Type B pancreatic cell (in vitro differentiated cells): ENCODE measurements at regions not wholly inside any gene's neighbourhood (a gene's known extent, or its start where the extent isn't known, plus 50 kb on each side); places are given as distances from the start of the nearest gene placed in this dataset.
"Not testable (repeated sequence)": the region's sequence is repeated elsewhere in the genome, so short reads cannot be mapped to it uniquely, and the experiment has no call there.

Source experiments
- DNase-seq: peaks from one replicate; pipeline ENCODE4 v3.0.0; 2021; ENCODE audit warnings: mixed read lengths; ENCODE audit not compliant: unreplicated experiment; ENCODE audit errors: extremely low spot score
- H3K27ac Mint-ChIP-seq: 2 replicates; pipeline ENCODE4 v1.8.0; 2021; ENCODE audit warnings: mild to moderate bottlenecking, mixed read lengths
- H3K27me3 Mint-ChIP-seq: 2 replicates; pipeline ENCODE4 v1.8.0; 2021; ENCODE audit warnings: mixed read lengths
- H3K36me3 Mint-ChIP-seq: 2 replicates; pipeline ENCODE4 v1.8.0; 2021; ENCODE audit warnings: mixed read lengths
- H3K4me1 Mint-ChIP-seq: one replicate; pipeline ENCODE4 v1.8.0; 2021; ENCODE audit warnings: mixed read lengths; ENCODE audit not compliant: unreplicated experiment
- H3K4me3 Mint-ChIP-seq: 2 replicates; pipeline ENCODE4 v1.8.0; 2021; ENCODE audit warnings: mild to moderate bottlenecking, mixed read lengths
- H3K9me3 Mint-ChIP-seq: 2 replicates; pipeline ENCODE4 v1.8.0; 2021; ENCODE audit warnings: mixed read lengths
- TF ChIP-seq, protein P1 (sequence below): fragments of 200-600 bp; sonication (generic); conservative IDR thresholded peaks from 2 replicates; pipeline ENCODE4 v1.5.0; 2021; ENCODE audit warnings: antibody characterized with exemption, mild to moderate bottlenecking

DNA sequence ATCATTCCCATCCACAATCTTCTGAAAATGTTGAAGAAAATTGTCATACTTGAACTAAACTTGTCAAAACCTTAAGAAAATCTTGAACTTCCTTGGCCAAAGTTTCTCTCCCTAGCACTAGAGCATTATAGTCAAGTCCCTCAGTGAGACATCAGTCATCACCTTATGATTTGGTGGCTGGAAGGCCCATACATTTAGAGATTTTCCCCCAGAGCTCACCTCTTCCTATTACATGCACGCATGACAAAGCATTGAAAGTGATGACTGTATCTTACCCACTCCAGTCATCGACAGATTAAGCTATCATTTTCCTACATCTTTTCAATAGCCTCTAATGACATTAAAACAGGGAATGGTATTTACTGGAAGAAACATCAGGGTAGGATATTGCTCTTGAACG lies 948.8 kb downstream of the TMEM121 start:
- DNase-seq, H3K36me3 Mint-ChIP-seq, H3K4me1 Mint-ChIP-seq, H3K27ac Mint-ChIP-seq, H3K9me3 Mint-ChIP-seq, H3K4me3 Mint-ChIP-seq, H3K27me3 Mint-ChIP-seq: not testable (repeated sequence)

DNA sequence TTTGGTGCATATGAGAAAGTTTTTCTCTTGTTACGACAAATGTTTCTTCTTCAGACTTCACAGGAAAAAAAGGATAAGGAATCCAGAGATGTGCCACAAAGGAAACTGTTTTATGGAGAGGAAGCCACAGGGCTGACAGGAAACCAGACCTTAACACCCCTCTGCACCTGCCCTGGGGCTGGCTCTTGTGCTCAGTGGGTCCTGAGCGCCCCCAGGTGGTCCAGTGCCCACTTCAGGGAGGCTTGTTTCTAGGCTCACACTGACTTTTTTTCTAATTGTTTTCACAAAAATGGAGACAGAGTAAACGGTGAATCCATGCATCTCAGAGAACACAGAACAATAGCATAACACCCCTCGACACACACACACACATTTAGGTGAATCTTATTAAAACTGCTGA lies 951.2 kb downstream of the TMEM121 start:
- not testable (repeated sequence) for H3K4me3 Mint-ChIP-seq, H3K9me3 Mint-ChIP-seq, H3K4me1 Mint-ChIP-seq, H3K27me3 Mint-ChIP-seq, H3K27ac Mint-ChIP-seq, DNase-seq, H3K36me3 Mint-ChIP-seq

DNA sequence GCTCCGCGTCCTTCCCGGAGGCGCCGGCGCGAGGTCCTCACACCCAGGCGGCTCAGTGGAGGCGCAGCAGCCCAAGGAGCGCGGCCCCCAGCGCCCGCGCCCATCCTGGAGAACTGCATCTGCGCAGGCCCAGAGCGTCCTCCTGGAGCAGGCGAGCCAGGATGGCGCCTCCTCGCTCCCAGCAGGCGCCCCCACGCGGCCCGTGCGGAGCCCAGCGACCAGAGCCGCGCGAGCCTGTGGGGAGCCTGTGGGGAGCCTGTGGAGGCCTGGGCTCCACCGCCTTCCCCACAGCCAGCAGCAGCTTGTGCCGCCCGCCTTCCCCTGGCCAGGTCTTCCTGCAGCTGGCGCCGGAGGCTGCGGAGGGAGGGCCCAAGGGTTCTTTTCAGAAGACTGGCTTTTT lies 953.9 kb downstream of the TMEM121 start:
- H3K27me3 Mint-ChIP-seq, H3K36me3 Mint-ChIP-seq, H3K4me3 Mint-ChIP-seq, H3K9me3 Mint-ChIP-seq, DNase-seq, H3K4me1 Mint-ChIP-seq, H3K27ac Mint-ChIP-seq: not testable (repeated sequence)

DNA sequence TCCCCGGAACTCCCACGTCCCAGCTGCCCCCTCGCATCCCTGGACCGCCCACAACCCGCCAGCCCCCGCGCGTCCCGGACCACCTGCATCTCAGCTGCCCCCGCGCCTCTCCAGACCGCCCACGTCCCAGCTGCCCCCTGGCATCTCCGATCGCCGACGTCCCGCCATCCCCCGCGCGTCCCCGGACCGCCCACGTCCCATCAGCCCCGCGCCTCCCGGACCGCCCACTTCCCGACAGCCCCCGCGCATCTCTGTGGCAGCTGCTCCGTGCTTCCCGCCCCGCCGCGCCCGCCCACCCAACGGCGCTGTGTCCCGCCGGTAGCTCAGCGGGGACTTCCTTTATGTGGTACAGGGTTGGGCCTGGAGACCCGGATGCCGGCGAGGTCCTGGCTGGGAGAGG lies 955.8 kb downstream of the TMEM121 start:
- not testable (repeated sequence) for DNase-seq, H3K27me3 Mint-ChIP-seq, H3K36me3 Mint-ChIP-seq, H3K27ac Mint-ChIP-seq, H3K9me3 Mint-ChIP-seq, H3K4me1 Mint-ChIP-seq, H3K4me3 Mint-ChIP-seq

DNA sequence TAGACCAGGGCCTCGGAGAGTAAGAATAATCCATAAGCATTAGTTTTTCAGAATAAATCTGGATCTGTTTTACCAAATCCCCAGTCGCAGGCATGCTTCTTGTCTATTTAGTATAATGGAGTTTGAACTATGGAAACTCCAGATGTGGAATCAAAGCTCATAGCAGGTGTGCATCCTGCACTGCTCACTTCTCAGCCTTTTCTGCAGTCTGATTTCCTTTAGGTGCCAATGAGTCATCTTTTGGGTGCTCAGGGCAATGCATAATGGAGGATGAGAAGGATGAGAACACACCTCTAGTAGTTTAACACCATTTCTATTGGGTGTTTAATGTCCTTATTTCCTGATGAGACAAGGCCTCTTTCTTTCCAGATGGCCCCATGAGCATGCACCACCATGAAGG lies 961.2 kb downstream of the TMEM121 start:
- no peaks in the 10 kb centered on the region for H3K27me3 Mint-ChIP-seq
- TF ChIP-seq, protein P1, sequence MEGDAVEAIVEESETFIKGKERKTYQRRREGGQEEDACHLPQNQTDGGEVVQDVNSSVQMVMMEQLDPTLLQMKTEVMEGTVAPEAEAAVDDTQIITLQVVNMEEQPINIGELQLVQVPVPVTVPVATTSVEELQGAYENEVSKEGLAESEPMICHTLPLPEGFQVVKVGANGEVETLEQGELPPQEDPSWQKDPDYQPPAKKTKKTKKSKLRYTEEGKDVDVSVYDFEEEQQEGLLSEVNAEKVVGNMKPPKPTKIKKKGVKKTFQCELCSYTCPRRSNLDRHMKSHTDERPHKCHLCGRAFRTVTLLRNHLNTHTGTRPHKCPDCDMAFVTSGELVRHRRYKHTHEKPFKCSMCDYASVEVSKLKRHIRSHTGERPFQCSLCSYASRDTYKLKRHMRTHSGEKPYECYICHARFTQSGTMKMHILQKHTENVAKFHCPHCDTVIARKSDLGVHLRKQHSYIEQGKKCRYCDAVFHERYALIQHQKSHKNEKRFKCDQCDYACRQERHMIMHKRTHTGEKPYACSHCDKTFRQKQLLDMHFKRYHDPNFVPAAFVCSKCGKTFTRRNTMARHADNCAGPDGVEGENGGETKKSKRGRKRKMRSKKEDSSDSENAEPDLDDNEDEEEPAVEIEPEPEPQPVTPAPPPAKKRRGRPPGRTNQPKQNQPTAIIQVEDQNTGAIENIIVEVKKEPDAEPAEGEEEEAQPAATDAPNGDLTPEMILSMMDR = no peak
- DNase-seq = no peak
- H3K27ac Mint-ChIP-seq = no peak overlapping the region
- no peaks in the 10 kb centered on the region for H3K36me3 Mint-ChIP-seq
- H3K4me1 Mint-ChIP-seq = no peaks in the 10 kb centered on the region
- peaks cover 6% of the 10 kb centered on the region for H3K9me3 Mint-ChIP-seq
- H3K4me3 Mint-ChIP-seq = no peak overlapping the region

DNA sequence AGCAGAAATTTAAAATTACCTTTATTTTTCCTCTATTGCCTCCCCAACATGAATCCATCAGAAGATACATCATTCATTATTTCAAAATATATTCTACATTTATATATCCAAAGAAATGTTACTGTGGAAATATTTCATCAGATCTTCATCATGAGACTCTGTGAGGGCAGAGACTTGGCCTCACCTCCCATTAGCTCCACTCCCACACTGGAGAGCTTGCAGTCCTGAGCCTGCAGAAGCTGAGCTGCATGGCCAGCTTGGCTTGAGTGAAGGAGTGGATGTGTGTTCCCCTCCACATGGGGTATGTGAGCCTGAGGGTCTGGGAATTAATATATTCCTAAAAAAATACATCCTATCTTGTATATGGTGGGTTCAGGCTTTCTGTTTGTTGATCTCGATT lies 961.9 kb downstream of the TMEM121 start:
- Mint-ChIP-seq H3K4me1 (no peaks in the 10 kb centered on the region), H3K9me3 (peaks cover 6% of the 10 kb centered on the region), H3K4me3 (no peak overlapping the region), H3K27ac (no peak overlapping the region), H3K27me3 (no peaks in the 10 kb centered on the region), H3K36me3 (no peaks in the 10 kb centered on the region)
- DNase-seq = no peak
- TF ChIP-seq, protein P1 = no peak

DNA sequence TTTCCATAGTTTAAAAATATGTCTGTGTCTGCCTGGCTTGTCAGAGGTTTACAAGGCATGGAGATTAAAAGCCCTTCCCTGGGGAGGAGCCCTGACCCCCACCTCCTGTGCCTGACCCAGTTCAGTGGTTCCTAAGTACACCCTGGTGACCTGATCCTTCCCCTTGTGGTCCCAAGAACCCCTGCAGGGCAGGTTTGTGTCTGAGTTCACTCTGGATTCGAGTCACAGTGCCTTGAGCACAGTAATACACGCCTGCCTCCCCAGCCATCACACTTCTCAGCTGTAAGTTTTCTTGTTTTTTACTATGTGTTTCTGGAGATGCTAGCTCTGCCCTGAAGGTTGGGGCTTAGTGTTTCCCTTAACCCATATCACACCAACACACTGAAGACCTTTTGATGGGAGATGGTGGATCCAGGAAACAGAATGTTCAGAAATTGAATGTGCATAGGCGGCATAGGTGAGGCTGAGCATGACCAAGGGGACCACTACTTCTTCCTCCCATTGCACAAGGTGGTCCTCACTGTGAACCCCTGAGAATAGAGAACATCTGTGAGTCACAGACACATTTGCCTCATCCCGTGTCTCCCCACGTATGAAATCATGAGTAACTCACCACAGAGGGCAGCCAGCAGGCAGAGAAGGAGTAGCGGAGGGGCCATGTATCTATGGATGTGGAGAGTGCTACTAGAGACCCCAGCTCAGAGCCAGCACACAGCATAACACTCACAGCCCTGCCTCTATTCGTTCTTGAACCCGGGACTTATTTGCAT lies 962.9 kb downstream of the TMEM121 start:
- Mint-ChIP-seq H3K9me3 (peaks cover 6% of the 10 kb centered on the region), H3K4me1 (no peaks in the 10 kb centered on the region), H3K36me3 (no peaks in the 10 kb centered on the region), H3K27ac (no peak overlapping the region), H3K27me3 (no peaks in the 10 kb centered on the region), H3K4me3 (no peak overlapping the region)
- DNase-seq = no peak
- TF ChIP-seq, protein P1 = no peak

DNA sequence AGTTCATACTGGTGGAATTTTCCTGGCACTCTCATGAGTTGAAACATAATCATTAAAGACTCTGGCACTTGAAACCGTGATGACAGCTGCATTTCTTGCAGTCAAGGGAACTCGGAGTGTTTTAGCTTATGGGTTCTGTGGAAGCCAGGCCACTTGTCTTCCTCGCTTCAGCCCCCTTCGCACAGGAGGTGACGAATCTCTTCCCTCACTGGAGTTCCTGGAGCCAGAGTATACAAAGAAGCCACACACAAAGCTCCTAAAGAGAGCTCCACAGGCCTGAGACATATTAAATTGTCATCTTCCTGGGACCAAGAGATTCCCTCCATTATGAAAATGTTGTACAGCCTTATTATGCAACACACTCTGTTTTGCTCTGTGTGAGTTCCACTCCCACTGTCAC lies 964.1 kb downstream of the TMEM121 start:
- TF ChIP-seq, protein P1 = no peak
- DNase-seq = no peak
- Mint-ChIP-seq H3K4me1 (no peaks in the 10 kb centered on the region), H3K36me3 (no peaks in the 10 kb centered on the region), H3K4me3 (no peak overlapping the region), H3K27me3 (no peaks in the 10 kb centered on the region), H3K9me3 (peaks cover 6% of the 10 kb centered on the region), H3K27ac (no peak overlapping the region)
